ENCODE measurements at regions not wholly inside any gene's neighbourhood (a gene's known extent, or its start where the extent isn't known, plus 50 kb on each side); places are given as distances from the start of the nearest gene placed in this dataset.

GRCh38 chr6:11432713-11433450 lies 104.7 kb upstream of the TMEM170B start:
- TF ChIP-seq CTCF (IDR thresholded peaks at IDR 0.05) (no peak), POLR2A (IDR thresholded peaks at IDR 0.05) (no peak)

Measured in lower leg skin (tissue), 3 donors.